Pancreas (tissue), 10 donors: ENCODE measurements at regions not wholly inside any gene's neighbourhood (a gene's known extent, or its start where the extent isn't known, plus 50 kb on each side); places are given as distances from the start of the nearest gene placed in this dataset.

ENCODE experiments used
- ATAC-seq, 4 donors: fragments of 200-7000 bp; cut with Tn5 transposase; one replicate each; pipeline versions ENCODE4 v1.8.0 to v1.9.1; 2020; ENCODE audit warnings: mild to moderate bottlenecking in 4 of 4, moderate library complexity in 4 of 4
- DNase-seq, 6 donors: peaks; one replicate each; pipeline ENCODE4 v3.0.0-alpha.2; 2020
- FAIRE-seq: peaks from 2 replicates; lab custom pipeline; 2012; peaks lifted over from hg19 to GRCh38; lab: Jason Lieb, UNC
- H3K27ac ChIP-seq, 4 donors: fragments of 200-600 bp; sonication (generic); 1 replicate in 3 of 4; 2 replicates in 1 of 4; pipeline versions ENCODE4 v1.5.0 to v1.8.0; 2020
- H3K27me3 ChIP-seq, 4 donors: fragments of 200-600 bp; one replicate each; pipeline ENCODE4 v1.8.0; 2021
- H3K36me3 ChIP-seq, 3 donors: fragments of 200-600 bp; sonication (generic) in 1 of 3; one replicate each; pipeline versions ENCODE4 v1.5.0 to v1.8.0; 2020 to 2021
- H3K4me1 ChIP-seq, 3 donors: fragments of 200-600 bp; one replicate each; pipeline ENCODE4 v1.8.0; 2021
- H3K4me3 ChIP-seq, 4 donors: fragments of 200-600 bp; sonication (generic) in 2 of 4; one replicate each; pipeline versions ENCODE4 v1.5.0 to v1.8.0; 2020 to 2021
- H3K9me3 ChIP-seq, 4 donors: fragments of 200-600 bp; one replicate each; pipeline ENCODE4 v1.8.0; 2021
- WGBS, 2 donors: extraction: QIAGEN DNeasy Blood & Tissue Kit; methylation state at CpG; one replicate each; pipeline ENCODE4 v1.1.7; 2013; 5-methylcytosine and 5-hydroxymethylcytosine counted together
- intact Hi-C, 3 donors: fragments of 100-400 bp; cut with DNase I; formaldehyde crosslinking; loops; one replicate each; pipeline versions ENCODE4 v1.11.1 to v1.14.2; 2022
- TF ChIP-seq, protein P1 (sequence below), 4 donors: fragments of 200-600 bp; sonication (generic) in 3 of 4; IDR thresholded peaks; one replicate each; pipeline versions ENCODE4 v1.5.0 to v1.8.0; 2021; ENCODE audit warnings: antibody characterized with exemption in 4 of 4
- donor health status: healthy with polysubstance abuse.
- donor health status: DM: no; HTN: no; CAD: no; lungs with moderate emphysema.
- donor health status: DM: no; HTN: no; CAD: no.
- donor health status: control.
- donor health status: control.
- donor health status: Bipolar disorder and iron deficiency.
- donor health status: DM: yes; HTN: yes; CAD: no.
- donor health status: DM: no; HTN: no; CAD: no.
- donor health status: DM: no; HTN: no; CAD: no.
- donor health status: DM: yes; HTN: yes; CAD: no.

DNA sequence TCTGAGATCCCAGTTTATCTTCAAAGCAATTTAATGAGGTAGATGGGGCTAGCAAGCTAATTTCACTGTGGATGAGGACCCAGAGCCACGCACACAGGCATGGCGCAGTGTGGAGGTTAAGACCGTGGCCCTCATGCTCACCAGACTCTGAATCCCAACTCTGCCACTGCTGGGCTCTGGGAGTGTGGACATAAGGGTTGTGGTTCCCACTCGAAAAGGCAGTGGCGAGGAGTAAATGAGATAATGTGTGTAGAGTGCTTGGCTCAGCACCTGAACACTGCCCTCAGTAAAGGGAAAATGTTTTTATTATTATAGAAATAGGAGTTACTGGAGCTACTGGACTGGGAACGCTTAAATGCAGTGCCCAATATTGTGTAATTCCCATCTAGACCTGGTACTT lies 243.5 kb upstream of the TPM1 start:
- intact Hi-C loops, result no loop called here
- Histone ChIP-seq H3K27ac (peak overlapping the region in 1 of 4 donors; percentile 17), H3K36me3 (no peaks in the 10 kb centered on the region), H3K9me3 (no peaks in the 10 kb centered on the region), H3K27me3 (no peaks in the 10 kb centered on the region), H3K4me3 (no peak overlapping the region), H3K4me1 (no peaks in the 10 kb centered on the region)
- TF ChIP-seq, protein P1, sequence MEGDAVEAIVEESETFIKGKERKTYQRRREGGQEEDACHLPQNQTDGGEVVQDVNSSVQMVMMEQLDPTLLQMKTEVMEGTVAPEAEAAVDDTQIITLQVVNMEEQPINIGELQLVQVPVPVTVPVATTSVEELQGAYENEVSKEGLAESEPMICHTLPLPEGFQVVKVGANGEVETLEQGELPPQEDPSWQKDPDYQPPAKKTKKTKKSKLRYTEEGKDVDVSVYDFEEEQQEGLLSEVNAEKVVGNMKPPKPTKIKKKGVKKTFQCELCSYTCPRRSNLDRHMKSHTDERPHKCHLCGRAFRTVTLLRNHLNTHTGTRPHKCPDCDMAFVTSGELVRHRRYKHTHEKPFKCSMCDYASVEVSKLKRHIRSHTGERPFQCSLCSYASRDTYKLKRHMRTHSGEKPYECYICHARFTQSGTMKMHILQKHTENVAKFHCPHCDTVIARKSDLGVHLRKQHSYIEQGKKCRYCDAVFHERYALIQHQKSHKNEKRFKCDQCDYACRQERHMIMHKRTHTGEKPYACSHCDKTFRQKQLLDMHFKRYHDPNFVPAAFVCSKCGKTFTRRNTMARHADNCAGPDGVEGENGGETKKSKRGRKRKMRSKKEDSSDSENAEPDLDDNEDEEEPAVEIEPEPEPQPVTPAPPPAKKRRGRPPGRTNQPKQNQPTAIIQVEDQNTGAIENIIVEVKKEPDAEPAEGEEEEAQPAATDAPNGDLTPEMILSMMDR (IDR thresholded peaks at IDR 0.05), result no peak
- FAIRE-seq (no peak), ATAC-seq (peak in 3 of 4 donors; percentile 17 to 70 (median 53)), DNase-seq (no peak)
- WGBS, 2 donors, result 86 to 91% methylated on average over 6 of the region's 6 CpGs

DNA sequence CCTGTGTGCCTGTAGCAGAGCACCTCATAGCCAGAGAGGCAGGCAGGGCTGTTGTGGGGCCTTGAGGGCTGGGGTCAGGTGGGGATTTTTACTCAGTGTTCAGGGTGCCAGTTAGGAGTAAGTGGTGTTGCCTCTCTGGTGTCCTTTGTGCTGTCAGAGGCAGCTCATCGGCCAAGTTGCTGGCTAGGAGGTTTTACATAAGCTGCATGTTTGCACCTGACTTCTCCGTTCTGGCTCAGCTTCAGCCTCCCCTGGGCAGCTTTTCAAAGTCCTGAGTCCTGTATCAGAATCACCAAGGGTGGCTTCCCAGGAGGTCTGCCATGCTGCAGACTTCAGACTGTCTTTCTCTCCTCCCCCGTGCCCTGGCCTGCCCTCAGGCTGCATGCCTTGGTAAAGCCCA lies 242.6 kb upstream of the TPM1 start:
- FAIRE-seq, result no peak
- no peak for DNase-seq
- H3K27ac ChIP-seq, result peak overlapping the region in 1 of 4 donors; percentile 11
- intact Hi-C loops, result no loop called here
- H3K27me3 ChIP-seq, result no peaks in the 10 kb centered on the region
- TF ChIP-seq, protein P1 (IDR thresholded peaks at IDR 0.05), result no peak
- H3K4me1 ChIP-seq, result no peaks in the 10 kb centered on the region
- 43 to 45% methylated on average over 3 of the region's 3 CpGs for WGBS, 2 donors
- ATAC-seq, result peak in 3 of 4 donors; percentile 21 to 70 (median 46)
- no peak overlapping the region for H3K4me3 ChIP-seq
- no peaks in the 10 kb centered on the region for H3K36me3 ChIP-seq
- H3K9me3 ChIP-seq, result no peaks in the 10 kb centered on the region

DNA sequence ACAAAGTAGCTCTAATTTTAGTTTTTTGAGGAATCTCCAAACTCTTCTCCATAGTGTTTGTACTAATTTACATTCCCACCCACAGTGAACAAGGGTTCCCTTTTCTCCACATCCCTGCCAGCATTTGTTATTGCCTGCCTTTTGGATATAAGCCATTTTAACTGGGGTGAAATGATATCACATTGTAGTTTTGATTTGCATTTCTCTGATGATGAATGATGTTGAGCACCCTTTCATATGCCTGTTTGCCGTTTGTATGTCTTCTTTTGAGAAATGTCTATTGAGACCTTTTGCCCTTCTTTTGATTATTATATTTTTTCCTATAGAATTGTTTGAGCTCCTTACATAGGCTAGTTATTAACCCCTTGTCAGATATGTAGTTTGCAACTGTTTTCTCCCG lies 239.9 kb upstream of the TPM1 start:
- H3K9me3 ChIP-seq, result no peaks in the 10 kb centered on the region
- FAIRE-seq, result no peak
- TF ChIP-seq, protein P1 (IDR thresholded peaks at IDR 0.05), result no peak
- no peak overlapping the region for H3K4me3 ChIP-seq
- no peaks in the 10 kb centered on the region for H3K27me3 ChIP-seq
- no peak overlapping the region for H3K27ac ChIP-seq
- peaks cover 0 to 9% (median 0%) of the 10 kb centered on the region in 3 donors for H3K36me3 ChIP-seq
- H3K4me1 ChIP-seq, result no peaks in the 10 kb centered on the region
- no peak for DNase-seq
- intact Hi-C loops, result no loop called here
- WGBS, 2 donors, result 79 to 87% methylated on average over 2 of the region's 2 CpGs
- ATAC-seq, result no peak

DNA sequence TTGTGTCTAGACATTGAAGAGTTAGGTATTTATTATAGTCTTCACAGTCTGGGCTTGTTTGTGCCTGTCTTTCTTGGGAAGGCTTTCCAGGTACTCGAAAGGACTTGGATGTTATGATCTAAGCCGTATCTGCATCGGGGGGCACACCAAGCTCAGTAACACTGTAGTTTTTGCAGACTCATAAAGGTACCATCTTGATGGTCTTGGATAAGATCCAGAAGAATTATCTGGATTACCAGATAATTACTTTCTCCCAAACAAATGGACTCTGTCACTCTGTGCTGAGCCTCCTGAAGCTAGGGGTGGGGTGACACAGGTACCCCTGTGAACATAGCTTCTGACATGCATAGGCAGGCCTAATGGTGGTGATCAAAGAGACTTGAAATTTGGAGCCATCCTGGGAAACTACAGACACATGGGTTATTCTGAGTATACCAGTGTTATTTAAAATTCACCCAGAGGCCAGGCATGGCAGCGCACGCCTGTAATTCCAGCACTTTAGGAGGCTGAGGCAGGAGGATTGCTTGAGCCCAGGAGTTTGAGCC lies 238.6 kb upstream of the TPM1 start:
- no peak overlapping the region for H3K4me3 ChIP-seq
- WGBS, 2 donors, result 97 to 98% methylated on average over 5 of the region's 5 CpGs
- TF ChIP-seq, protein P1 (IDR thresholded peaks at IDR 0.05), result no peak
- peaks cover 0 to 9% (median 0%) of the 10 kb centered on the region in 3 donors for H3K36me3 ChIP-seq
- H3K27me3 ChIP-seq, result no peaks in the 10 kb centered on the region
- intact Hi-C loops, result no loop called here
- DNase-seq (no peak), FAIRE-seq (no peak), ATAC-seq (no peak)
- no peaks in the 10 kb centered on the region for H3K4me1 ChIP-seq
- H3K9me3 ChIP-seq, result no peaks in the 10 kb centered on the region
- H3K27ac ChIP-seq, result no peak overlapping the region

DNA sequence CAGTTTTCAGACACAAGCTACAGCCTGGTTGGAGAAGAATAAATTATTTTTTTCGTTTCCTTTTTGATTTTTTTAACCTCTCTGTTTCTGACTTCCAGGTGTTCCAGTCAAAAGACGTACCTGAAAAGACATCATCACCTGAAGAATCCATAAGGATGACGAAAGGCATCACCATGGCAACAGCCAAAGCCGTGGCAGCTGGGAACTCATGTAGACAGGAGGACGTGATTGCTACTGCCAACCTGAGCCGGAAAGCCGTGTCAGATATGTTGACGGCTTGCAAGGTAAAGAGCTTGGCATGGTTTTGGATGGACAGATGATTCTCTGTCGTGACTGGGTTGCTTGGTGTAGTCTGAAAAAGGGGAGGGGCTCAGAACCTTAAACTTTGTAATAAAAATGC lies 237.0 kb upstream of the TPM1 start:
- WGBS, 2 donors, result 88 to 89% methylated on average over 9 of the region's 9 CpGs
- intact Hi-C loops, result no loop called here
- DNase-seq, result no peak

More for the DNA sequence above, 237.0 kb upstream of the TPM1 start:
- no peaks in the 10 kb centered on the region for H3K27me3 ChIP-seq
- ATAC-seq (no peak), FAIRE-seq (no peak)
- H3K27ac ChIP-seq, result no peak overlapping the region
- peaks cover 0 to 9% (median 0%) of the 10 kb centered on the region in 3 donors for H3K36me3 ChIP-seq
- TF ChIP-seq, protein P1 (IDR thresholded peaks at IDR 0.05), result no peak
- no peak overlapping the region for H3K4me3 ChIP-seq
- H3K9me3 ChIP-seq, result no peaks in the 10 kb centered on the region
- no peaks in the 10 kb centered on the region for H3K4me1 ChIP-seq
